ENCODE measurements at regions not wholly inside any gene's neighbourhood (a gene's known extent, or its start where the extent isn't known, plus 50 kb on each side); places are given as distances from the start of the nearest gene placed in this dataset.

DNA sequence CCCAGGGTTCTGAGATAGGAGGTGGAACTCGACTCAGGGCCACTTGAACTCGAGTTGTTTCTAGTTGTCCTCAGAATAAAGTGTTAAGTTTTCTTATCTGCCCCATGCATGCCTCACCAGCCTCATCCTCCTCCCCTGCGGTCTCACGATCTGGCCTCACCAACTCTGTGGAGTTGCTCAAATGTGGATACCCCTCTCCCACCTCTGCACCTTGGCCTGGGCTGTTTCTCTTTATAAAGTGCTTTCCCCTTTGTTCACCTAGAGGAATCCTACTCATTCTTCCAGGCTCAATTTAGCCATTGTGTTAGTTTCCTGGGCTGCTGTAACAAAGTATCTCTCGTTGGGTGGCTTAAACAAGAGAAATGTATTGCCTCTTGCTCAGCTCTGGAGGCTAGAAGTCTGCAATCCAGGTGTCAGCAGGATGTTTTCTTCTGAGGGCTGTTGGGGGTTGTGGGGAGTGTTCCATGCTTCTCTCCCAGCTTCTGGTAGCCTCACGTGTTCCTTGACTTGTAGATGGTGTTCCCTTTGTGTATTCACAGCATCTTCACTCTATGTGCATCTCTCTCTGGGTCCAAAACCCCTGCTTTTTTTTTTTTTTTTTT, 100.7 kb downstream of the MEX3B start (continued):
- TF ChIP-seq ID3 (CRISPR knock-in tag; IDR thresholded peaks at IDR 0.05) (no peak), ID3 (tag; IDR thresholded peaks at IDR 0.05) (peak; percentile 88), SMAD3 (CRISPR knock-in tag; conservative IDR thresholded peaks at IDR 0.05) (no peak), BDP1 (IDR thresholded peaks at IDR 0.05; ENCODE audit: insufficient read depth, insufficient read length) (no peak), STAT5A (IDR thresholded peaks at IDR 0.05; ENCODE audit: borderline replicate concordance, low read length) (peak; percentile 86), L3MBTL2 (IDR thresholded peaks at IDR 0.05) (peak; percentile 76; the same call in 1 of the 2 replicates), ILK (tag; IDR thresholded peaks at IDR 0.05; ENCODE audit: borderline replicate concordance, low read depth) (no peak), JUNB (CRISPR knock-in tag; conservative IDR thresholded peaks at IDR 0.05) (no peak), GTF2F1 (IDR thresholded peaks at IDR 0.05; ENCODE audit: low read depth, low read length) (no peak), FOXA1 (IDR thresholded peaks at IDR 0.05; ENCODE audit: borderline replicate concordance) (no peak), WHSC1 (IDR thresholded peaks at IDR 0.05; ENCODE audit: low read length) (no peak), ZNF311 (CRISPR knock-in tag; IDR thresholded peaks at IDR 0.05) (peak; percentile 67; the same call in 1 of the 2 replicates), POLR2B (IDR thresholded peaks at IDR 0.05; ENCODE audit: low read depth, partially characterized antibody) (no peak), ZNF785 (CRISPR knock-in tag; IDR thresholded peaks at IDR 0.05) (no peak), STAT5B (CRISPR knock-in tag; IDR thresholded peaks at IDR 0.05) (no peak), RNF2 (IDR thresholded peaks at IDR 0.05) (peak; percentile 88), MBD1 (CRISPR knock-in tag; IDR thresholded peaks at IDR 0.05) (no peak), TAF7 (tag; IDR thresholded peaks at IDR 0.05) (no peak), NFATC3 (IDR thresholded peaks at IDR 0.05) (no peak), RBFOX2 (IDR thresholded peaks at IDR 0.05; ENCODE audit: low read depth, low read length) (no peak), RUNX1 (IDR thresholded peaks at IDR 0.05; ENCODE audit: low read depth) (peak; percentile 90), NFIX (CRISPR knock-in tag; IDR thresholded peaks at IDR 0.05; ENCODE audit: low read depth) (no peak), HIVEP1 (CRISPR knock-in tag; IDR thresholded peaks at IDR 0.05) (no peak)
- TF ChIP-seq, protein P1, sequence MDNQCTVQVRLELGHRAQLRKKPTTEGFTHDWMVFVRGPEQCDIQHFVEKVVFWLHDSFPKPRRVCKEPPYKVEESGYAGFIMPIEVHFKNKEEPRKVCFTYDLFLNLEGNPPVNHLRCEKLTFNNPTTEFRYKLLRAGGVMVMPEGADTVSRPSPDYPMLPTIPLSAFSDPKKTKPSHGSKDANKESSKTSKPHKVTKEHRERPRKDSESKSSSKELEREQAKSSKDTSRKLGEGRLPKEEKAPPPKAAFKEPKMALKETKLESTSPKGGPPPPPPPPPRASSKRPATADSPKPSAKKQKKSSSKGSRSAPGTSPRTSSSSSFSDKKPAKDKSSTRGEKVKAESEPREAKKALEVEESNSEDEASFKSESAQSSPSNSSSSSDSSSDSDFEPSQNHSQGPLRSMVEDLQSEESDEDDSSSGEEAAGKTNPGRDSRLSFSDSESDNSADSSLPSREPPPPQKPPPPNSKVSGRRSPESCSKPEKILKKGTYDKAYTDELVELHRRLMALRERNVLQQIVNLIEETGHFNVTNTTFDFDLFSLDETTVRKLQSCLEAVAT (IDR thresholded peaks at IDR 0.05): peak in 1 of 2 experiments; percentile 88; a peak in 3 of 4 replicates
- TF ChIP-seq, protein P2, sequence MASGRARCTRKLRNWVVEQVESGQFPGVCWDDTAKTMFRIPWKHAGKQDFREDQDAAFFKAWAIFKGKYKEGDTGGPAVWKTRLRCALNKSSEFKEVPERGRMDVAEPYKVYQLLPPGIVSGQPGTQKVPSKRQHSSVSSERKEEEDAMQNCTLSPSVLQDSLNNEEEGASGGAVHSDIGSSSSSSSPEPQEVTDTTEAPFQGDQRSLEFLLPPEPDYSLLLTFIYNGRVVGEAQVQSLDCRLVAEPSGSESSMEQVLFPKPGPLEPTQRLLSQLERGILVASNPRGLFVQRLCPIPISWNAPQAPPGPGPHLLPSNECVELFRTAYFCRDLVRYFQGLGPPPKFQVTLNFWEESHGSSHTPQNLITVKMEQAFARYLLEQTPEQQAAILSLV (tag; IDR thresholded peaks at IDR 0.05): no peak
- TF ChIP-seq, protein P3, sequence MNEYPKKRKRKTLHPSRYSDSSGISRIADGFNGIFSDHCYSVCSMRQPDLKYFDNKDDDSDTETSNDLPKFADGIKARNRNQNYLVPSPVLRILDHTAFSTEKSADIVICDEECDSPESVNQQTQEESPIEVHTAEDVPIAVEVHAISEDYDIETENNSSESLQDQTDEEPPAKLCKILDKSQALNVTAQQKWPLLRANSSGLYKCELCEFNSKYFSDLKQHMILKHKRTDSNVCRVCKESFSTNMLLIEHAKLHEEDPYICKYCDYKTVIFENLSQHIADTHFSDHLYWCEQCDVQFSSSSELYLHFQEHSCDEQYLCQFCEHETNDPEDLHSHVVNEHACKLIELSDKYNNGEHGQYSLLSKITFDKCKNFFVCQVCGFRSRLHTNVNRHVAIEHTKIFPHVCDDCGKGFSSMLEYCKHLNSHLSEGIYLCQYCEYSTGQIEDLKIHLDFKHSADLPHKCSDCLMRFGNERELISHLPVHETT (CRISPR knock-in tag; conservative IDR thresholded peaks at IDR 0.05 in 1 of 2, IDR thresholded peaks at IDR 0.05 in 1 of 2): no peak
